ENCODE measurements at regions not wholly inside any gene's neighbourhood (a gene's known extent, or its start where the extent isn't known, plus 50 kb on each side); places are given as distances from the start of the nearest gene placed in this dataset.
"Not testable (repeated sequence)": the region's sequence is repeated elsewhere in the genome, so short reads cannot be mapped to it uniquely, and the experiment has no call there.

DNA sequence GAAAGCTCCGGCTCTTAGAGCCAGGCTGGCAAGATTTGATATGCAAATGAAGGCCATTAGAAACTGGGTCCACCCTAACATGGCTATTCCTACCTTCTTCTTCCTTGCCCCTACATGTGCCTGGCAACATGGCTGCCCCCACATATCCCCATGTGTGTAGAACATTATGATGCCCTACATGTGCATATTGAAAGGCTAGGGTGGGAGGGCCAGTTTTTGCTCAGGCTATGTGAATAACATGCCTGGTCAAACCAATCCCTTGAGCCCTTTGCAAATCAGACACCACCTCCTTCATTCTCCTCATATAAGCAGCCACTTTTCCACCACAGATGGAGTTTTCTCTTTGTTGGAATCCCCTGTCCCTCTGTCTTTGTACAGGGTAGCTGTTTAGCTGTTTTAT is 303.4 kb downstream of the RPIA start:
- not testable (repeated sequence) for TF ChIP-seq CTCF (IDR thresholded peaks at IDR 0.05; ENCODE audit: low read depth, low read length, poor library complexity, severe bottlenecking); EZH2phosphoT487 (IDR thresholded peaks at IDR 0.05; ENCODE audit: borderline replicate concordance, low read length)

Measured in DOHH2 (cell line).